ENCODE measurements at regions not wholly inside any gene's neighbourhood (a gene's known extent, or its start where the extent isn't known, plus 50 kb on each side); places are given as distances from the start of the nearest gene placed in this dataset.

DNA sequence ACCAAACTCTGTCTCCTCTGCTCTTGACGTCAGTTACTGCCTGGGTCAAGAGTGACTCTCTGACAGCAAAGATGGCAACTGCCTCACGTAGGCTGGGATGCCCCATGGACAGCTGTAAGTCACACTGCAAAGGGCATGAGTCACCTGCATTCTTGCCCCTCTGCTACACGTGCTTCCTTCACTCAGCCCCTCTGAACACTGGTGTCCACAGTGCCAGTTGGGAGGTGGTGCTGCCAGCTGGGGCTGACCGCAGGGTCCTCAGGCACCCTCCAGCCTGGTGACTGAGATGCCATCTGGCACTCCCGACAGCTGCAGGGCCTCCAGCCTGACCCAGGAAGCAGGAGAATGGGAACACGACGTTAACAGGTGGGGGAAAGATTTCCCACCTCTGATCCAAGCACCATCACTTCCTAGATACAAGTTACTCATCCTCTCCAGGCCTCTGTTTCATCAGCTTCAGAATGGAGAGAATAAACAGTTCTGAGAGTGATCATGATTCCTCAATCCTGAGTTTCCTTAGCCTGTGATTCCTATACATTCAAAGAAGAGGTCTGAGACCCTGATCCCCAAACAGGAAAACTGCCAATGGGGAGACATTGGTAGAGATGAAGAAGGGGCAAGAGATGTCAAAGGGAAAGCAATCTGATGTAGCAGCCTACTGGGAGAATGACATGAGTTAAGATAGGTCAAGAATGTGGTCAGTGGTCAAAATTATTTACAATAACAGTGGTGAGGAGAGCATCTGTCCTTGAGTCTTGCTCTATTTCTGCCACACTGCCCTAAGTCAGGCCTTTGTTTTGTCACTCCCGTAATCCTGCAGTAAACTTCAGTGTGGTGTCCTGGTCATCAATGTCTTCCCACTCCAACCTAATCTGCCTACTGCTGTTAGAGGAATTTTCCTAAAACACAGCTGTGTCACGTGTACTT is 86.1 kb upstream of the BCL6 start:
- TF ChIP-seq POLR2A (IDR thresholded peaks at IDR 0.05) (no peak), EP300 (IDR thresholded peaks at IDR 0.05) (no peak)
- TF ChIP-seq, protein P1, sequence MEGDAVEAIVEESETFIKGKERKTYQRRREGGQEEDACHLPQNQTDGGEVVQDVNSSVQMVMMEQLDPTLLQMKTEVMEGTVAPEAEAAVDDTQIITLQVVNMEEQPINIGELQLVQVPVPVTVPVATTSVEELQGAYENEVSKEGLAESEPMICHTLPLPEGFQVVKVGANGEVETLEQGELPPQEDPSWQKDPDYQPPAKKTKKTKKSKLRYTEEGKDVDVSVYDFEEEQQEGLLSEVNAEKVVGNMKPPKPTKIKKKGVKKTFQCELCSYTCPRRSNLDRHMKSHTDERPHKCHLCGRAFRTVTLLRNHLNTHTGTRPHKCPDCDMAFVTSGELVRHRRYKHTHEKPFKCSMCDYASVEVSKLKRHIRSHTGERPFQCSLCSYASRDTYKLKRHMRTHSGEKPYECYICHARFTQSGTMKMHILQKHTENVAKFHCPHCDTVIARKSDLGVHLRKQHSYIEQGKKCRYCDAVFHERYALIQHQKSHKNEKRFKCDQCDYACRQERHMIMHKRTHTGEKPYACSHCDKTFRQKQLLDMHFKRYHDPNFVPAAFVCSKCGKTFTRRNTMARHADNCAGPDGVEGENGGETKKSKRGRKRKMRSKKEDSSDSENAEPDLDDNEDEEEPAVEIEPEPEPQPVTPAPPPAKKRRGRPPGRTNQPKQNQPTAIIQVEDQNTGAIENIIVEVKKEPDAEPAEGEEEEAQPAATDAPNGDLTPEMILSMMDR (IDR thresholded peaks at IDR 0.05): no peak
- DNase-seq (ENCODE audit: low spot score in 2 of 2): no peak
- Histone ChIP-seq H3K36me3 (no peaks in the 10 kb centered on the region), H3K27me3 (no peaks in the 10 kb centered on the region), H3K4me3 (no peak overlapping the region), H3K4me1 (no peaks in the 10 kb centered on the region), H3K9me3 (peaks cover 0 to 3% (median 0%) of the 10 kb centered on the region in 4 donors), H3K27ac (no peak overlapping the region)
- 74 to 82% methylated on average over 9 of the region's 9 CpGs for WGBS, 2 donors

DNA sequence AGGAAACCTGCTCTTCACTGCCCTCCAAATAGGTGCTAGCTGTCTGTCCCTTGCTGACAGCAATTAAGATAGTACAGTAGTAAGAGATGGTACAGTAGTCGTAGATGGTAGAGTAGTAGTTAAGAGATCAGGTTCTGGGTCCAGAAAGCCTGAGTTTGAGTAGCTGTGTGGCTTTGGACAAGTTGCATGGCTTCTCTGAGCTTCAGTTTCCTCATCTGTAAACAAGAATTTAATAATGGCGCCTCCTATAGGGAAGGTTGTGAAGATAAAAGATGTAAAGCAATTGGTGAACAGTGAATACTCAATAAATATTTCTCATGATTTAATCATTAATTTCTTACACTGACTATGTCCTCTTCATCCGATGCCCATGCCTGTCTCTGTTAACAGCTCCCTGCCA is 86.9 kb upstream of the BCL6 start:
- TF ChIP-seq, protein P1 (IDR thresholded peaks at IDR 0.05): no peak
- no peak for TF ChIP-seq POLR2A (IDR thresholded peaks at IDR 0.05)
- no peak for TF ChIP-seq EP300 (IDR thresholded peaks at IDR 0.05)
- H3K4me3 ChIP-seq: no peak overlapping the region
- 95% methylated on average over 3 of the region's 3 CpGs for WGBS, 2 donors

DNA sequence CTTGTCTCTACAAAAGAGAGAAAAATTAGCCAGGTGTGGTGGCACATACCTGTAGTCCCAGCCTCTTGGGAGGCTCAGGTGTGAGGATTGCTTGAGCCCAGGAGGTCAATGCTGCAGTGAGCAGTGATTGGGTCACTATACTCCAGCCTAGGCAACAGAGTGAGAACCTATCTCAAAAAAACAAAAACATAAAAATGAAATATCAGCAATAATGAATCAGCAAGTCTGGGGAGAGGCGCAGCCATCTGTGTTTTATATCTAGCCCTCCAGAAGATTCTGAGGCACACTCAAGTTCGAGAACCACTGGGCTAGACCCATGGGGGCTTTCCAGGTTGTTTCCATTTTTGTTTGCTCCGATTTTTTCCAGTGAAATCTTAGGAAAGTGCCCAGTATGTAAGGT is 88.1 kb upstream of the BCL6 start:
- no peak for DNase-seq (ENCODE audit: low spot score in 2 of 2)
- Histone ChIP-seq H3K9me3 (peaks cover 0 to 3% (median 0%) of the 10 kb centered on the region in 4 donors), H3K27me3 (no peaks in the 10 kb centered on the region), H3K36me3 (no peaks in the 10 kb centered on the region), H3K4me3 (no peak overlapping the region), H3K27ac (no peak overlapping the region), H3K4me1 (peaks cover 0 to 5% (median 0%) of the 10 kb centered on the region in 4 donors)
- 86% methylated on average over 3 of the region's 3 CpGs for WGBS, 2 donors
- TF ChIP-seq EP300 (IDR thresholded peaks at IDR 0.05) (no peak), POLR2A (IDR thresholded peaks at IDR 0.05) (no peak)
- TF ChIP-seq, protein P1 (IDR thresholded peaks at IDR 0.05): no peak

More for the DNA sequence above, 86.9 kb upstream of the BCL6 start:
- peaks cover 0 to 3% (median 0%) of the 10 kb centered on the region in 4 donors for H3K9me3 ChIP-seq
- no peak overlapping the region for H3K27ac ChIP-seq
- H3K36me3 ChIP-seq: no peaks in the 10 kb centered on the region
- peaks cover 0 to 2% (median 0%) of the 10 kb centered on the region in 4 donors for H3K4me1 ChIP-seq
- no peak for DNase-seq (ENCODE audit: low spot score in 2 of 2)
- no peaks in the 10 kb centered on the region for H3K27me3 ChIP-seq

DNA sequence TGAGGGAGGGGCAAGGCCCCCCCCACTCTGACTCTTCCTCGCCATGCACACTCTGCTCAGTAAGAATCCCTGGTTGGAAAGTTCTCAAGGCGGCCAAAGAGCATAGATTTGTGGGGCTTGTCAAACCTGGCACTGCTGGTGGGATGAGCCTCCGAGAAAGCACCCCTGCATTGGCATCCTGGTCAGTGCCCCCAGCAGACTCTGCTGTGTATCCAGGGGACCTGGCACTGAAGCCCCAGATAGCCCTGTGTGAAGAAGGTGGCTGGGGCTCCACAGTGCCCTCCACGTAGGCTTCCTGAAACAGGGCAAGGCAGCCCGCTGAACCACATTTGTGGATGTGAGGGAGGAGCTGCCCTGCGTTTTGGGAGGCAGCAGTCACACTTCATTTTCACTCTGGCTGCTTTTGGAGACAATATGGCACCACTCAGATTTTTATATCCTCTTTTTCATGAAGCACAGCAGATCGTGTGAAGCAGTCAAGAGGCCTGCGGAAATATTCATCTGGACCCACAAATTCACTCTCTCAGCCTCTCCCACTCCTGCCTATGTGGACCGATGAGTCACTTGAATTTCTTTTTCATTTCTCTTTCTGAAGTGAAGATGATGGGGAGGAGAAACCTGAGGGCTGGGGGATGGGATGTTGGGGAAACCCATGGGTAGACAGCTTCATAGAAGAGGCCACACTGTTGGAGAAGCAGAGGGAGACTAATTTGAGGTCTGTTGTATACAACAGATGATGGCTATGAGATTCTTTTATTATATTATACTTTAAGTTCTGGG is 88.7 kb upstream of the BCL6 start:
- Histone ChIP-seq H3K27me3 (no peaks in the 10 kb centered on the region), H3K4me3 (no peak overlapping the region), H3K4me1 (peaks cover 0 to 5% (median 0%) of the 10 kb centered on the region in 4 donors), H3K27ac (no peak overlapping the region), H3K9me3 (peaks cover 0 to 3% (median 0%) of the 10 kb centered on the region in 4 donors), H3K36me3 (no peaks in the 10 kb centered on the region)
- no peak for DNase-seq (ENCODE audit: low spot score in 2 of 2)
- 86 to 91% methylated on average over 9 of the region's 9 CpGs for WGBS, 2 donors
- TF ChIP-seq EP300 (IDR thresholded peaks at IDR 0.05) (no peak), POLR2A (IDR thresholded peaks at IDR 0.05) (no peak)
- TF ChIP-seq, protein P1 (IDR thresholded peaks at IDR 0.05): no peak
